Suprapubic skin (tissue), 4 donors: ENCODE measurements at regions not wholly inside any gene's neighbourhood (a gene's known extent, or its start where the extent isn't known, plus 50 kb on each side); places are given as distances from the start of the nearest gene placed in this dataset.

Experiments used
- DNase-seq, 2 donors: peaks; one replicate each; pipeline ENCODE4 v3.0.0-alpha.2; 2019; ENCODE audit warnings: low spot score in 2 of 2
- H3K27ac ChIP-seq: fragments of 200-600 bp; sonication (generic); one replicate; pipeline ENCODE4 v1.5.1; 2019
- H3K27me3 ChIP-seq: fragments of 200-600 bp; sonication (generic); one replicate; pipeline ENCODE4 v1.5.1; 2019
- H3K36me3 ChIP-seq: fragments of 200-600 bp; sonication (generic); one replicate; pipeline ENCODE4 v1.5.1; 2019
- H3K4me1 ChIP-seq: fragments of 200-600 bp; sonication (generic); one replicate; pipeline ENCODE4 v1.5.1; 2019
- H3K4me3 ChIP-seq: fragments of 200-600 bp; sonication (generic); one replicate; pipeline ENCODE4 v1.5.1; 2019; ENCODE audit warnings: mild to moderate bottlenecking
- H3K9me3 ChIP-seq: fragments of 200-600 bp; sonication (generic); one replicate; pipeline ENCODE4 v1.5.1; 2019
- EP300 ChIP-seq: sonication (generic); formaldehyde crosslinking; IDR thresholded peaks from one replicate; pipeline ENCODE4 v1.6.1; 2017; ENCODE audit warnings: antibody characterized with exemption
- POLR2A ChIP-seq, 2 donors: fragments of 450-650 bp; IDR thresholded peaks; one replicate each; pipeline ENCODE4 v1.6.1; 2017; ENCODE audit warnings: antibody characterized with exemption in 2 of 2, mild to moderate bottlenecking in 2 of 2, moderate library complexity in 2 of 2
- POLR2AphosphoS5 ChIP-seq, 3 donors: sonication (generic); formaldehyde crosslinking; IDR thresholded peaks; one replicate each; pipeline ENCODE4 v1.6.1; 2017; ENCODE audit warnings: antibody characterized with exemption in 3 of 3
- WGBS: methylation state at CpG from one replicate; pipeline ENCODE4 v1.1.5; 2018; 5-methylcytosine and 5-hydroxymethylcytosine counted together
- TF ChIP-seq, protein P1 (sequence below), 2 donors: fragments of 200-600 bp in 1 of 2; fragments of 450-650 bp in 1 of 2; sonication (generic) in 1 of 2; IDR thresholded peaks; one replicate each; pipeline ENCODE4 v1.5.1; 2016 to 2019; ENCODE audit warnings: antibody characterized with exemption in 2 of 2, mild to moderate bottlenecking in 1 of 2, moderate library complexity in 1 of 2

DNA sequence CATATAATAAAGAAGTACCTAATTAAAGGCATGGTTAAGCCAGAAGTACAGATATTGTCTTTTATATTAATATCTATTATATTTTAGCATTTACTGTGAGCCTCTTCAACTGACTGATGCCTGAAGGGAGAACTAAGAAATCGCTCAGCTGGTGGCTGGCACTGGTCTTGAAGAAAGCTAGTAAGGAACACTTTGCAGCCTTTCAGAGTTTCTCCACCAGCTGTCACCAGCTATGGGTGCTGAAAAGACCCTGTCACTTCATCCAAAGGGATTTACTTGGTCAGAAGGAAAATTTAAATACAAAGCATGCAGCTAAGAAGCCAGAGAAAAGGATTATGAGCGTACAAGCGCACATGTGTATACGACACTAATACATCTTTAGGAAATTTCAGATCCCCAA, 525.9 kb downstream of the TMEM182 start:
- no peak overlapping the region for H3K27ac ChIP-seq
- H3K36me3 ChIP-seq, result no peaks in the 10 kb centered on the region
- H3K27me3 ChIP-seq, result no peaks in the 10 kb centered on the region
- no peaks in the 10 kb centered on the region for H3K9me3 ChIP-seq
- WGBS, result 87% methylated on average over 4 of the region's 4 CpGs
- no peaks in the 10 kb centered on the region for H3K4me1 ChIP-seq
- TF ChIP-seq POLR2A (IDR thresholded peaks at IDR 0.05), result no peak
- TF ChIP-seq EP300, result no peak
- TF ChIP-seq POLR2AphosphoS5 (IDR thresholded peaks at IDR 0.05), result no peak
- TF ChIP-seq, protein P1, sequence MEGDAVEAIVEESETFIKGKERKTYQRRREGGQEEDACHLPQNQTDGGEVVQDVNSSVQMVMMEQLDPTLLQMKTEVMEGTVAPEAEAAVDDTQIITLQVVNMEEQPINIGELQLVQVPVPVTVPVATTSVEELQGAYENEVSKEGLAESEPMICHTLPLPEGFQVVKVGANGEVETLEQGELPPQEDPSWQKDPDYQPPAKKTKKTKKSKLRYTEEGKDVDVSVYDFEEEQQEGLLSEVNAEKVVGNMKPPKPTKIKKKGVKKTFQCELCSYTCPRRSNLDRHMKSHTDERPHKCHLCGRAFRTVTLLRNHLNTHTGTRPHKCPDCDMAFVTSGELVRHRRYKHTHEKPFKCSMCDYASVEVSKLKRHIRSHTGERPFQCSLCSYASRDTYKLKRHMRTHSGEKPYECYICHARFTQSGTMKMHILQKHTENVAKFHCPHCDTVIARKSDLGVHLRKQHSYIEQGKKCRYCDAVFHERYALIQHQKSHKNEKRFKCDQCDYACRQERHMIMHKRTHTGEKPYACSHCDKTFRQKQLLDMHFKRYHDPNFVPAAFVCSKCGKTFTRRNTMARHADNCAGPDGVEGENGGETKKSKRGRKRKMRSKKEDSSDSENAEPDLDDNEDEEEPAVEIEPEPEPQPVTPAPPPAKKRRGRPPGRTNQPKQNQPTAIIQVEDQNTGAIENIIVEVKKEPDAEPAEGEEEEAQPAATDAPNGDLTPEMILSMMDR (IDR thresholded peaks at IDR 0.05), result no peak
- no peak overlapping the region for H3K4me3 ChIP-seq
- DNase-seq, result no peak

DNA sequence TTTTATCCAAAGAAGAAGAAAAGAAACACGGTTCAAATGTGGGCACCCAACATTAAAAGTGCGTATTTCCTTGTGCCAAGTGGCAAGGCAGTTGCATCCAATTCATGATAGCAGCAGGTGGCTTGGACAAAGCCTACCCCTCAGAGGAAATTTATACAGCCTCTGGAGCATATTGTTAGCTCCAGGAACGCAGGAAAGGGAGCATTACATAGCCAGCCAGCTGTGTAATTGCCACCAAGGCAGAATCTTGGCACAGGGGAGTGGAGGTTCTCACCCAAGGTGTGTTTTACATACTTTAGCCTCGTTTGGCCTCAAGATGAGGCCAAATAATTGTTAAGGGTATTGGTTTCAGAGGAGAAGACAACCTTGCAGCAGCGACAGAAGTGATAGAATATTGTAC, 526.9 kb downstream of the TMEM182 start:
- Histone ChIP-seq H3K9me3 (peaks cover 4% of the 10 kb centered on the region), H3K4me3 (no peak overlapping the region), H3K36me3 (no peaks in the 10 kb centered on the region), H3K4me1 (no peaks in the 10 kb centered on the region), H3K27me3 (no peaks in the 10 kb centered on the region), H3K27ac (no peak overlapping the region)
- DNase-seq, result no peak
- no peak for TF ChIP-seq POLR2A (IDR thresholded peaks at IDR 0.05)
- TF ChIP-seq POLR2AphosphoS5 (IDR thresholded peaks at IDR 0.05), result no peak
- TF ChIP-seq, protein P1 (IDR thresholded peaks at IDR 0.05), result no peak
- no peak for TF ChIP-seq EP300
- 62% methylated on average over 5 of the region's 5 CpGs for WGBS

DNA sequence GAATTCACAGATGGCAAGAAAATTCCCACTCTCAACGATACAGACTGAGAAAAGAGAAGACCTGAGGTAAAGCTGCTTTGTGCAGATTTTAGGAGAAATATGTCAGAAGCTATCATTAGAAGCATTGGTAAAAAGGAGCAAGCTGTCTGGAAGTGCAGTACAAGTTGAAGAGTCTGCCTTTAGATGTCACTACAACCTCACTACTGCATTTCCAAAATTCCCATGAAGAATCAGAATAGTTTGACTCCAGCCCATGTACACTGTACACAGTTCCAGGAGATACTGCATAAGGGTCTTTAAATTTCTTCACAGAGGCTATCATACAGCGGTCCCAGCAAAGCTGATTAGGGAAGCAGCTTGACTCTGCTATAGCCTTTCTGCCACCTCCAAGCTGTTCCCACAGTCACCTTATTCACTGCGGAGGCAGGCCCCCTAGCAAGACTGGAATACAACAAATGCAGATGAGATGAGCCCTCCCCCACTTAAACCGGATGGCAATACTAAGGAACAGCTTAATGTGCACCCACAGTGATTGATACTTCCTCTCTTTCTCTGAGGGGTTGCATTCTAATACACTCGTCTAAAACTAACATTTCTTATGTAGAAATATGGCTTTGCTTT, 527.4 kb downstream of the TMEM182 start:
- H3K27me3 ChIP-seq, result no peaks in the 10 kb centered on the region
- no peaks in the 10 kb centered on the region for H3K36me3 ChIP-seq
- TF ChIP-seq, protein P1 (IDR thresholded peaks at IDR 0.05), result no peak
- TF ChIP-seq EP300 (no peak), POLR2AphosphoS5 (IDR thresholded peaks at IDR 0.05) (no peak), POLR2A (IDR thresholded peaks at IDR 0.05) (no peak)
- no peak overlapping the region for H3K27ac ChIP-seq
- peaks cover 4% of the 10 kb centered on the region for H3K9me3 ChIP-seq
- no peaks in the 10 kb centered on the region for H3K4me1 ChIP-seq
- H3K4me3 ChIP-seq, result no peak overlapping the region
- no peak for DNase-seq
- 46% methylated on average over 5 of the region's 5 CpGs for WGBS

DNA sequence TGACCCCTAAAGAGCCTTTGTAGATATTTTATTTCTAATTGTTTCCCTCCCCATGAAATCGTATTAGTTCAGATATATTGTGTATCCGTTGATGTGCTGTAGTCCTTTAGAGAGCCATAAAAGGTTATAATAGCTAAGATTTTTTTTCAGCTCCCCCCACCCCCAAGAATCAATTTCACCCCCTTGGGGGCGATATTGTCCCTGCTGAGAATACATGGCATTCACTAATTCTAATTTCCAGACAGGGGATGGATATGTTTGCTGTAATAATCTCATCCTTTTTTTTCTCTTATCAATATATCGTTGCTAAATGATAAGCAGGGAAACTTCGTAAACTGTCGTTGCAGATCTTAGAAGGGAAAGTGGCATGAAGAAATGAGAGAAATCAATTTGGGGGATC, 530.7 kb downstream of the TMEM182 start:
- Histone ChIP-seq H3K36me3 (no peaks in the 10 kb centered on the region), H3K9me3 (peaks cover 4% of the 10 kb centered on the region), H3K27me3 (no peaks in the 10 kb centered on the region), H3K27ac (no peak overlapping the region), H3K4me3 (no peak overlapping the region), H3K4me1 (no peaks in the 10 kb centered on the region)
- TF ChIP-seq POLR2AphosphoS5 (IDR thresholded peaks at IDR 0.05), result no peak
- TF ChIP-seq, protein P1 (IDR thresholded peaks at IDR 0.05), result no peak
- no peak for TF ChIP-seq POLR2A (IDR thresholded peaks at IDR 0.05)
- TF ChIP-seq EP300, result no peak
- DNase-seq, result no peak
- 79% methylated on average over 6 of the region's 6 CpGs for WGBS

DNA sequence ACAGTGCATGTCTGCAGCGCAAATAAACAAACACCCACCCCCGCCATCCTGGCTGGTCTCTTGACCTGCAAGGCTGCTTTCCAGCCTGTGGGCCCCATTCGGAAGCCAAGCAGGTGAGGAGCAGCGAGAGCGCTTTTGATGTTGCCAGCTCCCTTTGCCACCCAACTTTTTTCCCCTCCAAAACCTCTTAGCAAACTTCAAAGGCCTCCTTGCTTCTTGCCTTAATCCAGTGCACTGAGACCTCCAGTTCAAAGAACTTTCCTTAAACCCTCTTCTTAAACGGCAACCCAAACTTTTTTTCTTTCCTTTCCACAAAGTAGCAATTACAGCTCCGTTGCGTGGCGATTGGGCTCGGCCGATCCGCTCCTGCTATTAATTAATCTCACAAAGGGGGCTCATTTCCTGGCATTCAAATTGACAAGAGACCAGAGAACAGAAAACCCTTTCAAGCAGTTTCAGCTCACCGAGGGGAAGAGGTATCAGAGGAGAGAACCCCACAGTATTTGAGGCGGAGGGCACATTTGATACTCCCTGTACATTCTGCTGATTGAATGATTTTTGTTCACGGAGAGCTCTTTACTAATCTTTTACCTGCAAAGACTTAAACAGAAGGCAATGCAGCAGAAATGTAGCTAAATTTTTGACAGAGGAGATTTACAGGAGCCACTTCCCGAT, 531.4 kb downstream of the TMEM182 start:
- TF ChIP-seq EP300 (no peak), POLR2AphosphoS5 (IDR thresholded peaks at IDR 0.05) (no peak), POLR2A (IDR thresholded peaks at IDR 0.05) (no peak)
- TF ChIP-seq, protein P1 (IDR thresholded peaks at IDR 0.05), result no peak
- Histone ChIP-seq H3K4me1 (no peaks in the 10 kb centered on the region), H3K36me3 (no peaks in the 10 kb centered on the region), H3K4me3 (no peak overlapping the region), H3K9me3 (peaks cover 4% of the 10 kb centered on the region), H3K27ac (no peak overlapping the region), H3K27me3 (no peaks in the 10 kb centered on the region)
- no peak for DNase-seq
- WGBS, result 22% methylated on average over 16 of the region's 16 CpGs
